GM23248 (cell line): ENCODE measurements at regions not wholly inside any gene's neighbourhood (a gene's known extent, or its start where the extent isn't known, plus 50 kb on each side); places are given as distances from the start of the nearest gene placed in this dataset.

Experiments
- EZH2 ChIP-seq: fragments of 200-600 bp; sonication (generic); IDR thresholded peaks from 2 replicates; pipeline ENCODE4 v1.6.1; 2018; ENCODE audit warnings: antibody characterized with exemption, mild to moderate bottlenecking; ENCODE audit not compliant: insufficient read depth, poor library complexity, severe bottlenecking
- EZH2phosphoT487 ChIP-seq: fragments of 200-600 bp; sonication (generic); IDR thresholded peaks from 2 replicates; pipeline ENCODE4 v1.6.1; 2018; ENCODE audit warnings: antibody characterized with exemption, moderate library complexity, mild to moderate bottlenecking, low read depth; ENCODE audit not compliant: insufficient read depth

DNA sequence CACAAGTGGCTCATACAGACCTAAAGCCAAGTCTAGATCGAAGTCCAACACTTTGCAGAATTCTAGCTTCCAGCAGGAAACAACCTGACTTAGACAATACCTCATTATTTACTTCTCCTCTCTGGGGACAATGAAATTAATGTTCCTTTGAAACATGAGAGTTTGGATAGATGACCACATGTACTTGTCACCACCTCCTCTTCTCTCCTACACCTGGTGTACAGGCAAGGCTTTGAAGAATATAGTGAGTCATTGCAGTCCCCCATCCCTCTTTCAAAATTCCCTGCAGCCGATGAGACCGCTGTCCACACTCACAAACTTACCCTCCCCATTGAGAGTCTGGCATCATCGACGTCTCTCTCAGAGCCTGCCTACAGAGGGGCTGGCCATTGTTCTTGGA, 189.0 kb upstream of the HES1 start:
- no peak for TF ChIP-seq EZH2
- no peak for TF ChIP-seq EZH2phosphoT487
